GM12878 (cell line): ENCODE measurements at regions not wholly inside any gene's neighbourhood (a gene's known extent, or its start where the extent isn't known, plus 50 kb on each side); places are given as distances from the start of the nearest gene placed in this dataset.

Experiments used
- ATF7 ChIP-seq: fragments of 450-650 bp; IDR thresholded peaks from 2 replicates; pipeline ENCODE4 v1.6.1; 2016; ENCODE audit warnings: low read depth, mild to moderate bottlenecking
- BCL11A ChIP-seq: IDR thresholded peaks from 2 replicates; pipeline ENCODE4 v1.6.1; 2011; ENCODE audit warnings: low read depth, low read length
- MEF2A ChIP-seq: IDR thresholded peaks from 2 replicates; pipeline ENCODE4 v1.6.1; 2011; ENCODE audit warnings: low read depth, mild to moderate bottlenecking, low read length, moderate library complexity; ENCODE audit not compliant: insufficient read depth
- MTA2 ChIP-seq: fragments of 450-650 bp; IDR thresholded peaks from 2 replicates; pipeline ENCODE4 v1.6.1; 2016; ENCODE audit warnings: low read depth, mild to moderate bottlenecking, moderate library complexity
- NBN ChIP-seq: fragments of 450-650 bp; IDR thresholded peaks from 2 replicates; pipeline ENCODE4 v1.6.1; 2016
- NR2C1 ChIP-seq: fragments of 450-650 bp; IDR thresholded peaks from 2 replicates; pipeline ENCODE4 v1.6.1; 2017; ENCODE audit warnings: antibody characterized with exemption, mild to moderate bottlenecking, moderate library complexity
- NR2C2 ChIP-seq: IDR thresholded peaks from 2 replicates; pipeline ENCODE4 v1.6.1; 2011; ENCODE audit warnings: borderline replicate concordance, low read depth; ENCODE audit not compliant: control insufficient read depth, insufficient read length
- RUNX3 ChIP-seq: IDR thresholded peaks from 2 replicates; pipeline ENCODE4 v1.6.1; 2012; ENCODE audit warnings: low read length, inconsistent platforms
- SMAD5 ChIP-seq: IDR thresholded peaks from 2 replicates; pipeline ENCODE4 v1.6.1; 2016; ENCODE audit warnings: antibody characterized with exemption, low read depth
- TCF7 ChIP-seq: IDR thresholded peaks from 2 replicates; pipeline ENCODE4 v1.6.1; 2014; ENCODE audit warnings: antibody characterized with exemption, borderline replicate concordance
- YY1 ChIP-seq: IDR thresholded peaks from 2 replicates; pipeline ENCODE4 v1.6.1; 2011; ENCODE audit warnings: low read depth, mild to moderate bottlenecking, low read length
- ZNF217 ChIP-seq: fragments of 450-650 bp; IDR thresholded peaks from 2 replicates; pipeline ENCODE4 v1.6.1; 2017; ENCODE audit warnings: antibody characterized with exemption, mild to moderate bottlenecking
- TF ChIP-seq, protein P1 (sequence below): IDR thresholded peaks from 2 replicates; pipeline ENCODE4 v1.6.1; 2011; ENCODE audit warnings: low read depth, low read length, improper control_type of control experiment, borderline replicate concordance
- TF ChIP-seq, protein P2 (sequence below), 3 experiments: IDR thresholded peaks in 2 of 3; conservative IDR thresholded peaks in 1 of 3; 2 replicates each; pipeline ENCODE4 v1.5.1; 2011; ENCODE audit warnings: low read depth in 3 of 3, low read length in 3 of 3, mild to moderate bottlenecking in 3 of 3, control low read depth in 2 of 3, moderate library complexity in 2 of 3, inconsistent platforms in 1 of 3, mixed read lengths in 1 of 3; ENCODE audit not compliant: control insufficient read depth in 2 of 3, insufficient read depth in 1 of 3; ENCODE audit errors: extremely low read depth in 1 of 3
- TF ChIP-seq, protein P3 (sequence below): fragments of 450-650 bp; IDR thresholded peaks from 2 replicates; pipeline ENCODE4 v1.6.1; 2017; ENCODE audit warnings: mild to moderate bottlenecking
- TF ChIP-seq, protein P4 (sequence below): fragments of 450-650 bp; IDR thresholded peaks from 2 replicates; pipeline ENCODE4 v1.6.1; 2016; ENCODE audit warnings: mild to moderate bottlenecking

DNA sequence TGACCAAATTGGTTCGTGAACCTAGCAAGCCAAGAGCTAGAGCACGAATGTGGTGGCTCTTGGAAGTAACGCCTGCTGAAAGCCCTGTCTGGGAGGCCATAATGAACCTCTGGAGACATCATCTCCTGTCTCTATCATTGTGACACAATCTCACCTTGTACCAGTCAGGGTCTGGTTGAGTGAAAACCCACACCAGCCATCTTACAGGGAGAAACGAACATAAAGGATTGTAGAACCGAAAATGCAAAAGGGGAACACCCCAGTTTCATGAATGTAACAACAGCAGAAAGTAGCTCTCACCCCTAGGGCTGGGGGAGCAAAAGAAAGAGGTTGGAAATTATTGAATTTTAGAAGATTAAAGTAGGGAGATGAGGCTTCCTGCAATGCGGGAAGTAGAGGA is 50.9 kb upstream of the TAB2 start (continued):
- TF ChIP-seq TCF7 (no peak), ATF7 (peak; percentile 66), YY1 (peak; percentile 84), RUNX3 (peak; percentile 66; the same call in 1 of the 2 replicates), NBN (peak; percentile 74), MTA2 (0 out of 2 replicates have a peak, but pooled peaks have one; percentile 29), NR2C2 (no peak), ZNF217 (no peak), NR2C1 (no peak), SMAD5 (no peak), MEF2A (no peak), BCL11A (no peak)
- TF ChIP-seq, protein P1, sequence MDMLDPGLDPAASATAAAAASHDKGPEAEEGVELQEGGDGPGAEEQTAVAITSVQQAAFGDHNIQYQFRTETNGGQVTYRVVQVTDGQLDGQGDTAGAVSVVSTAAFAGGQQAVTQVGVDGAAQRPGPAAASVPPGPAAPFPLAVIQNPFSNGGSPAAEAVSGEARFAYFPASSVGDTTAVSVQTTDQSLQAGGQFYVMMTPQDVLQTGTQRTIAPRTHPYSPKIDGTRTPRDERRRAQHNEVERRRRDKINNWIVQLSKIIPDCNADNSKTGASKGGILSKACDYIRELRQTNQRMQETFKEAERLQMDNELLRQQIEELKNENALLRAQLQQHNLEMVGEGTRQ, result no peak
- TF ChIP-seq, protein P2, sequence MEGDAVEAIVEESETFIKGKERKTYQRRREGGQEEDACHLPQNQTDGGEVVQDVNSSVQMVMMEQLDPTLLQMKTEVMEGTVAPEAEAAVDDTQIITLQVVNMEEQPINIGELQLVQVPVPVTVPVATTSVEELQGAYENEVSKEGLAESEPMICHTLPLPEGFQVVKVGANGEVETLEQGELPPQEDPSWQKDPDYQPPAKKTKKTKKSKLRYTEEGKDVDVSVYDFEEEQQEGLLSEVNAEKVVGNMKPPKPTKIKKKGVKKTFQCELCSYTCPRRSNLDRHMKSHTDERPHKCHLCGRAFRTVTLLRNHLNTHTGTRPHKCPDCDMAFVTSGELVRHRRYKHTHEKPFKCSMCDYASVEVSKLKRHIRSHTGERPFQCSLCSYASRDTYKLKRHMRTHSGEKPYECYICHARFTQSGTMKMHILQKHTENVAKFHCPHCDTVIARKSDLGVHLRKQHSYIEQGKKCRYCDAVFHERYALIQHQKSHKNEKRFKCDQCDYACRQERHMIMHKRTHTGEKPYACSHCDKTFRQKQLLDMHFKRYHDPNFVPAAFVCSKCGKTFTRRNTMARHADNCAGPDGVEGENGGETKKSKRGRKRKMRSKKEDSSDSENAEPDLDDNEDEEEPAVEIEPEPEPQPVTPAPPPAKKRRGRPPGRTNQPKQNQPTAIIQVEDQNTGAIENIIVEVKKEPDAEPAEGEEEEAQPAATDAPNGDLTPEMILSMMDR (IDR thresholded peaks at IDR 0.05 in 2 of 3, conservative IDR thresholded peaks at IDR 0.05 in 1 of 3; ENCODE audit: control insufficient read depth in 2 of 3, extremely low read depth in 1 of 3, insufficient read depth in 1 of 3, low read depth in 3 of 3, low read length in 3 of 3), result no peak
- TF ChIP-seq, protein P3, sequence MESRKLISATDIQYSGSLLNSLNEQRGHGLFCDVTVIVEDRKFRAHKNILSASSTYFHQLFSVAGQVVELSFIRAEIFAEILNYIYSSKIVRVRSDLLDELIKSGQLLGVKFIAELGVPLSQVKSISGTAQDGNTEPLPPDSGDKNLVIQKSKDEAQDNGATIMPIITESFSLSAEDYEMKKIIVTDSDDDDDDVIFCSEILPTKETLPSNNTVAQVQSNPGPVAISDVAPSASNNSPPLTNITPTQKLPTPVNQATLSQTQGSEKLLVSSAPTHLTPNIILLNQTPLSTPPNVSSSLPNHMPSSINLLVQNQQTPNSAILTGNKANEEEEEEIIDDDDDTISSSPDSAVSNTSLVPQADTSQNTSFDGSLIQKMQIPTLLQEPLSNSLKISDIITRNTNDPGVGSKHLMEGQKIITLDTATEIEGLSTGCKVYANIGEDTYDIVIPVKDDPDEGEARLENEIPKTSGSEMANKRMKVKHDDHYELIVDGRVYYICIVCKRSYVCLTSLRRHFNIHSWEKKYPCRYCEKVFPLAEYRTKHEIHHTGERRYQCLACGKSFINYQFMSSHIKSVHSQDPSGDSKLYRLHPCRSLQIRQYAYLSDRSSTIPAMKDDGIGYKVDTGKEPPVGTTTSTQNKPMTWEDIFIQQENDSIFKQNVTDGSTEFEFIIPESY, result no peak
- TF ChIP-seq, protein P4, sequence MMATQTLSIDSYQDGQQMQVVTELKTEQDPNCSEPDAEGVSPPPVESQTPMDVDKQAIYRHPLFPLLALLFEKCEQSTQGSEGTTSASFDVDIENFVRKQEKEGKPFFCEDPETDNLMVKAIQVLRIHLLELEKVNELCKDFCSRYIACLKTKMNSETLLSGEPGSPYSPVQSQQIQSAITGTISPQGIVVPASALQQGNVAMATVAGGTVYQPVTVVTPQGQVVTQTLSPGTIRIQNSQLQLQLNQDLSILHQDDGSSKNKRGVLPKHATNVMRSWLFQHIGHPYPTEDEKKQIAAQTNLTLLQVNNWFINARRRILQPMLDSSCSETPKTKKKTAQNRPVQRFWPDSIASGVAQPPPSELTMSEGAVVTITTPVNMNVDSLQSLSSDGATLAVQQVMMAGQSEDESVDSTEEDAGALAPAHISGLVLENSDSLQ, result peak; percentile 61
